ENCODE measurements at regions not wholly inside any gene's neighbourhood (a gene's known extent, or its start where the extent isn't known, plus 50 kb on each side); places are given as distances from the start of the nearest gene placed in this dataset.

DNA sequence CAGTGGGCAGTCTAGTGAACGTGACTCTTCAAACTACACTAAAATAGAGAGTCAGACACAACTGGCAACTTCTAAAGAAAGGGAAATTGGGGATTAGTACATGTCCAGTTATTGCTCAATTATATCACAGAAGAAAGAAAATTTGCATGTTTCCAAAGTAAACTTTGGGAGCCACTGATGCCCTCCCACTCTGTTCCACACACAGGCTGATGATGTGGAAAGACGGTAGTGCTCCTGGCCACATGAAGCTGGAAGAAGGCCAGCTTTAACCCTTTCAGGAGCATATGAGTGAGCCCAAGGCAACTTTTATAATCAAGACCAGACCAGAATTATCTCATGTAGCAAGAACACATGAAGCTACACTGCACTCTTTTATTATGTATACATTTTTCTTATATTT, 141.0 kb downstream of the NR4A2 start:
- H3K4me3 Mint-ChIP-seq, result no peak overlapping the region
- H3K4me1 Mint-ChIP-seq, result peaks cover 30% of the 10 kb centered on the region
- peaks cover 4% of the 10 kb centered on the region; the same call in 1 of the 2 replicates for H3K36me3 Mint-ChIP-seq
- TF ChIP-seq, protein P1, sequence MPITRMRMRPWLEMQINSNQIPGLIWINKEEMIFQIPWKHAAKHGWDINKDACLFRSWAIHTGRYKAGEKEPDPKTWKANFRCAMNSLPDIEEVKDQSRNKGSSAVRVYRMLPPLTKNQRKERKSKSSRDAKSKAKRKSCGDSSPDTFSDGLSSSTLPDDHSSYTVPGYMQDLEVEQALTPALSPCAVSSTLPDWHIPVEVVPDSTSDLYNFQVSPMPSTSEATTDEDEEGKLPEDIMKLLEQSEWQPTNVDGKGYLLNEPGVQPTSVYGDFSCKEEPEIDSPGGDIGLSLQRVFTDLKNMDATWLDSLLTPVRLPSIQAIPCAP (CRISPR knock-in tag; IDR thresholded peaks at IDR 0.05), result no peak
- TF ChIP-seq ELF4 (CRISPR knock-in tag; IDR thresholded peaks at IDR 0.05; ENCODE audit: low read depth), result no peak
- TF ChIP-seq, protein P2, sequence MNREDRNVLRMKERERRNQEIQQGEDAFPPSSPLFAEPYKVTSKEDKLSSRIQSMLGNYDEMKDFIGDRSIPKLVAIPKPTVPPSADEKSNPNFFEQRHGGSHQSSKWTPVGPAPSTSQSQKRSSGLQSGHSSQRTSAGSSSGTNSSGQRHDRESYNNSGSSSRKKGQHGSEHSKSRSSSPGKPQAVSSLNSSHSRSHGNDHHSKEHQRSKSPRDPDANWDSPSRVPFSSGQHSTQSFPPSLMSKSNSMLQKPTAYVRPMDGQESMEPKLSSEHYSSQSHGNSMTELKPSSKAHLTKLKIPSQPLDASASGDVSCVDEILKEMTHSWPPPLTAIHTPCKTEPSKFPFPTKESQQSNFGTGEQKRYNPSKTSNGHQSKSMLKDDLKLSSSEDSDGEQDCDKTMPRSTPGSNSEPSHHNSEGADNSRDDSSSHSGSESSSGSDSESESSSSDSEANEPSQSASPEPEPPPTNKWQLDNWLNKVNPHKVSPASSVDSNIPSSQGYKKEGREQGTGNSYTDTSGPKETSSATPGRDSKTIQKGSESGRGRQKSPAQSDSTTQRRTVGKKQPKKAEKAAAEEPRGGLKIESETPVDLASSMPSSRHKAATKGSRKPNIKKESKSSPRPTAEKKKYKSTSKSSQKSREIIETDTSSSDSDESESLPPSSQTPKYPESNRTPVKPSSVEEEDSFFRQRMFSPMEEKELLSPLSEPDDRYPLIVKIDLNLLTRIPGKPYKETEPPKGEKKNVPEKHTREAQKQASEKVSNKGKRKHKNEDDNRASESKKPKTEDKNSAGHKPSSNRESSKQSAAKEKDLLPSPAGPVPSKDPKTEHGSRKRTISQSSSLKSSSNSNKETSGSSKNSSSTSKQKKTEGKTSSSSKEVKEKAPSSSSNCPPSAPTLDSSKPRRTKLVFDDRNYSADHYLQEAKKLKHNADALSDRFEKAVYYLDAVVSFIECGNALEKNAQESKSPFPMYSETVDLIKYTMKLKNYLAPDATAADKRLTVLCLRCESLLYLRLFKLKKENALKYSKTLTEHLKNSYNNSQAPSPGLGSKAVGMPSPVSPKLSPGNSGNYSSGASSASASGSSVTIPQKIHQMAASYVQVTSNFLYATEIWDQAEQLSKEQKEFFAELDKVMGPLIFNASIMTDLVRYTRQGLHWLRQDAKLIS (CRISPR knock-in tag; IDR thresholded peaks at IDR 0.05; ENCODE audit: borderline replicate concordance), result no peak
- no peak for TF ChIP-seq ESRRA (CRISPR knock-in tag; IDR thresholded peaks at IDR 0.05; ENCODE audit: borderline replicate concordance)
- TF ChIP-seq, protein P3, sequence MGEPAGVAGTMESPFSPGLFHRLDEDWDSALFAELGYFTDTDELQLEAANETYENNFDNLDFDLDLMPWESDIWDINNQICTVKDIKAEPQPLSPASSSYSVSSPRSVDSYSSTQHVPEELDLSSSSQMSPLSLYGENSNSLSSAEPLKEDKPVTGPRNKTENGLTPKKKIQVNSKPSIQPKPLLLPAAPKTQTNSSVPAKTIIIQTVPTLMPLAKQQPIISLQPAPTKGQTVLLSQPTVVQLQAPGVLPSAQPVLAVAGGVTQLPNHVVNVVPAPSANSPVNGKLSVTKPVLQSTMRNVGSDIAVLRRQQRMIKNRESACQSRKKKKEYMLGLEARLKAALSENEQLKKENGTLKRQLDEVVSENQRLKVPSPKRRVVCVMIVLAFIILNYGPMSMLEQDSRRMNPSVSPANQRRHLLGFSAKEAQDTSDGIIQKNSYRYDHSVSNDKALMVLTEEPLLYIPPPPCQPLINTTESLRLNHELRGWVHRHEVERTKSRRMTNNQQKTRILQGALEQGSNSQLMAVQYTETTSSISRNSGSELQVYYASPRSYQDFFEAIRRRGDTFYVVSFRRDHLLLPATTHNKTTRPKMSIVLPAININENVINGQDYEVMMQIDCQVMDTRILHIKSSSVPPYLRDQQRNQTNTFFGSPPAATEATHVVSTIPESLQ (CRISPR knock-in tag; IDR thresholded peaks at IDR 0.05), result no peak
- TF ChIP-seq JAZF1 (CRISPR knock-in tag; IDR thresholded peaks at IDR 0.05), result no peak
- no peak overlapping the region for H3K27ac Mint-ChIP-seq
- ATAC-seq (no peak), DNase-seq (ENCODE audit: low spot score) (no peak)
- H3K27me3 Mint-ChIP-seq (ENCODE audit: low read depth), result no peaks in the 10 kb centered on the region
- ChIA-PET POLR2A (no interaction called here), CTCF (interaction anchor here (1.1 kb wide), 1 partner anchor 137 kb away, joined by 3 read pairs; no protein-coding TSS in a partner anchor)
- H3K9me3 Mint-ChIP-seq, result peaks cover 4% of the 10 kb centered on the region; the same call in 1 of the 2 replicates

DNA sequence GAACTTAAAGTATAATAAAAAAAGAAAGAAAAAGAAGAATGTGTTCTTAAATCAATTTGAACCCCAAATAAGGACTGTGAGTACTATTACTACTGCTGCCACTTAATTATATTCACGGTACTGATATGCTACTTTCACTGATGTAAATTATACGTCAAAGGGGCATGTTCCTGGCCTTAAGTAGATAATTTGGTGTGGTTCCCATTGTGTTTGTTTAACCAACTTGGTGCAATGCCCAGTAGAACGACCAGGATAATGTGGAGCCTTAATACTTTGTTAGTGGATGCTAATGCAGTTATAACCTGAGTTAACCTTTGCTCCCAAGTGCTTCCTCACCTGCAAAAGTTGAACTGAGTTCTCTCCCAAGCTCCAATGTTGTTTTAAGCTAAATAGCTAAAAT, 142.0 kb downstream of the NR4A2 start:
- peaks cover 4% of the 10 kb centered on the region; the same call in 1 of the 2 replicates for H3K36me3 Mint-ChIP-seq
- H3K4me1 Mint-ChIP-seq, result peaks cover 21% of the 10 kb centered on the region
- ChIA-PET CTCF (no interaction called here), POLR2A (no interaction called here)
- ATAC-seq (no peak), DNase-seq (ENCODE audit: low spot score) (no peak)
- H3K9me3 Mint-ChIP-seq, result peaks cover 4% of the 10 kb centered on the region; the same call in 1 of the 2 replicates
- H3K27ac Mint-ChIP-seq, result no peak overlapping the region
- TF ChIP-seq, protein P4, sequence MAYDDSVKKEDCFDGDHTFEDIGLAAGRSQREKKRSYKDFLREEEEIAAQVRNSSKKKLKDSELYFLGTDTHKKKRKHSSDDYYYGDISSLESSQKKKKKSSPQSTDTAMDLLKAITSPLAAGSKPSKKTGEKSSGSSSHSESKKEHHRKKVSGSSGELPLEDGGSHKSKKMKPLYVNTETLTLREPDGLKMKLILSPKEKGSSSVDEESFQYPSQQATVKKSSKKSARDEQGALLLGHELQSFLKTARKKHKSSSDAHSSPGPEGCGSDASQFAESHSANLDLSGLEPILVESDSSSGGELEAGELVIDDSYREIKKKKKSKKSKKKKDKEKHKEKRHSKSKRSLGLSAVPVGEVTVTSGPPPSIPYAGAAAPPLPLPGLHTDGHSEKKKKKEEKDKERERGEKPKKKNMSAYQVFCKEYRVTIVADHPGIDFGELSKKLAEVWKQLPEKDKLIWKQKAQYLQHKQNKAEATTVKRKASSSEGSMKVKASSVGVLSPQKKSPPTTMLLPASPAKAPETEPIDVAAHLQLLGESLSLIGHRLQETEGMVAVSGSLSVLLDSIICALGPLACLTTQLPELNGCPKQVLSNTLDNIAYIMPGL (CRISPR knock-in tag; IDR thresholded peaks at IDR 0.05), result no peak
- TF ChIP-seq ATF1 (CRISPR knock-in tag; IDR thresholded peaks at IDR 0.05) (no peak), ZNF416 (CRISPR knock-in tag; IDR thresholded peaks at IDR 0.05) (no peak), FOXP1 (CRISPR knock-in tag; IDR thresholded peaks at IDR 0.05; ENCODE audit: borderline replicate concordance) (no peak), JAZF1 (CRISPR knock-in tag; IDR thresholded peaks at IDR 0.05) (no peak), IRF2 (CRISPR knock-in tag; IDR thresholded peaks at IDR 0.05; ENCODE audit: borderline replicate concordance, low read depth) (no peak), NFYB (CRISPR knock-in tag; conservative IDR thresholded peaks at IDR 0.05; ENCODE audit: low read depth) (no peak), HMGA2 (CRISPR knock-in tag; IDR thresholded peaks at IDR 0.05) (no peak)
- TF ChIP-seq, protein P5, sequence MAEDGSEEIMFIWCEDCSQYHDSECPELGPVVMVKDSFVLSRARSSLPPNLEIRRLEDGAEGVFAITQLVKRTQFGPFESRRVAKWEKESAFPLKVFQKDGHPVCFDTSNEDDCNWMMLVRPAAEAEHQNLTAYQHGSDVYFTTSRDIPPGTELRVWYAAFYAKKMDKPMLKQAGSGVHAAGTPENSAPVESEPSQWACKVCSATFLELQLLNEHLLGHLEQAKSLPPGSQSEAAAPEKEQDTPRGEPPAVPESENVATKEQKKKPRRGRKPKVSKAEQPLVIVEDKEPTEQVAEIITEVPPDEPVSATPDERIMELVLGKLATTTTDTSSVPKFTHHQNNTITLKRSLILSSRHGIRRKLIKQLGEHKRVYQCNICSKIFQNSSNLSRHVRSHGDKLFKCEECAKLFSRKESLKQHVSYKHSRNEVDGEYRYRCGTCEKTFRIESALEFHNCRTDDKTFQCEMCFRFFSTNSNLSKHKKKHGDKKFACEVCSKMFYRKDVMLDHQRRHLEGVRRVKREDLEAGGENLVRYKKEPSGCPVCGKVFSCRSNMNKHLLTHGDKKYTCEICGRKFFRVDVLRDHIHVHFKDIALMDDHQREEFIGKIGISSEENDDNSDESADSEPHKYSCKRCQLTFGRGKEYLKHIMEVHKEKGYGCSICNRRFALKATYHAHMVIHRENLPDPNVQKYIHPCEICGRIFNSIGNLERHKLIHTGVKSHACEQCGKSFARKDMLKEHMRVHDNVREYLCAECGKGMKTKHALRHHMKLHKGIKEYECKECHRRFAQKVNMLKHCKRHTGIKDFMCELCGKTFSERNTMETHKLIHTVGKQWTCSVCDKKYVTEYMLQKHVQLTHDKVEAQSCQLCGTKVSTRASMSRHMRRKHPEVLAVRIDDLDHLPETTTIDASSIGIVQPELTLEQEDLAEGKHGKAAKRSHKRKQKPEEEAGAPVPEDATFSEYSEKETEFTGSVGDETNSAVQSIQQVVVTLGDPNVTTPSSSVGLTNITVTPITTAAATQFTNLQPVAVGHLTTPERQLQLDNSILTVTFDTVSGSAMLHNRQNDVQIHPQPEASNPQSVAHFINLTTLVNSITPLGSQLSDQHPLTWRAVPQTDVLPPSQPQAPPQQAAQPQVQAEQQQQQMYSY (CRISPR knock-in tag; IDR thresholded peaks at IDR 0.05), result no peak
- H3K4me3 Mint-ChIP-seq, result no peak overlapping the region
- H3K27me3 Mint-ChIP-seq (ENCODE audit: low read depth), result no peaks in the 10 kb centered on the region
